Kidney capillary endothelial cell (primary cell): ENCODE measurements at regions not wholly inside any gene's neighbourhood (a gene's known extent, or its start where the extent isn't known, plus 50 kb on each side); places are given as distances from the start of the nearest gene placed in this dataset.

Experiments used
- DNase-seq: peaks from one replicate; pipeline ENCODE4 v3.0.0-alpha.2; 2018; ENCODE audit warnings: low spot score

DNA sequence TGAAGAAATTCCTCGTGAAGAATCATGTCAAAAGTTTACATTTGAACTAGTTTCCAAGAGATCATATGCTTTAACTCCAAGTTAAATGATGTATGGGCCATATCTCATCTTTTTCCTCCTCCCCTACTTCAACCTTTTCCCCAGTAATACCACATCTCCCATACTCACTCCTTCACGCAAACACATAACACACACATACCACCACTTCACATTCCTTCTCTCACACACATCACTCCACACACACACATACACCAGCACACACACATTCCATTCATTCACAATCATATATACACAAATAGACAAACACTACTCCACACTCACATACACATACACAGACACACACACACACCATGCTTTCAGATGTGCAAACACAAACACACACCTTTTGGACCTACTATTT lies 769.0 kb upstream of the NR2F2 start:
- no peak for DNase-seq

DNA sequence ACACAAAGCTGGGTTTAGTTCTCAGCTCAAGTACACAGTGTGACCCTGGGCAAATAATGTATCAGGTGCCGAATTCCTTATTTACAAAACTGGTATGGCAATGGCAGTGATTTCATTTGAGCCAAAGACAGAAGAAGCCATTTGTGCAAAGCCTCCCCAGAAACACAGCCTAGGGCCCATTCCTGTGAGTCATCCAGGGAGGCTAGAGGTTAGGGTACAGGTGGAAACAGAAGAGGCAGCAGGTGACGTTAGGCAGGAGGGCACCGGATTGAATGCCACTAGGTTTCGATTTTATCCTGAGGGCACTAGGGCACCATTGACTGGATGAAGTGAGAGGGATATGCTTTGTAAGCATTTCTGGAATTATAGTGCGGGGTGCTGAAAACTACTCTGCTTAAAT lies 766.9 kb upstream of the NR2F2 start:
- DNase-seq: no peak

DNA sequence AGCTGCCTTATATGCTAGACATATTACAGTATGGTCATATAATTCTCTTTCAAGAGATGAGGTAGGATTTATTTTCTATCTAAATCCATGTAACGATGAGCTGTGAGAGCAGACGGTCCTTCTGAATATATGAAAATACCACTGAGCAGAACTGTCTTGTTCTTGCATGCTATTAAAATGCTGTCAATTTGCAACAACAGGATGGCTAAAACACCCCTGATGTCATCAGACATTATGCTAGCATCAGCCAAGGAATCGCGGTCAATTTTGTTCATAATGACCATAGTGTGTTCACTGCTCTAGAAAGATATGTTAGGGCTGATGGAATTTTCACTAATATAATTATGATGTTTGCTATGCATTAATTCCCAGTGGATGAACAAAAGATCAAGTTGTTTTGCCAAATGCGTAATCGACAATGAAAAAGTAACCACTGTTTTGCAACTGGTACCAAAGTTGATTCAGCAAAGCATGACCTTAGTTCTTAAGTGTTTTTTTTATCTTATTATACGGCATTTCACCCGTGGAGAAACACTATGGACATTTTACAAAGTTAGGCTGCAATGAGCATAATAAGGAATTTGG lies 765.4 kb upstream of the NR2F2 start:
- no peak for DNase-seq

DNA sequence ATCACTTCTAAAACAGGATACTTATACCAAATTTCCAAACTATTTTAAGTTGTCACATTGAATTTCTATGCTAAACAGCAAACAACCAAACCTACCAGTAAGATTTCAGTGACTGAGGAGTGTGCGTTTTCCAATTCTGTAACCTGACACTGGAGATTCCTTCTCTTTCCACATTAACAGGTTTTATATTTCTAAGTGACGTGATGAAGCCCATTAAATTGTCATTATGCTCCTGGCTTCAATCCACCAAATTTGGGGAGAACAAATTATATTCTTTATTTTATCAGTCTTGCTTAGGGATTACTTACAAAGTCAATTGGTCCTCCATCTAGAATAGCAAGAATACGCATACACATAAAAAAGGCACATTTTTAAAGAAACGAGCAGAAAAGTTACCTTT lies 764.8 kb upstream of the NR2F2 start:
- no peak for DNase-seq

DNA sequence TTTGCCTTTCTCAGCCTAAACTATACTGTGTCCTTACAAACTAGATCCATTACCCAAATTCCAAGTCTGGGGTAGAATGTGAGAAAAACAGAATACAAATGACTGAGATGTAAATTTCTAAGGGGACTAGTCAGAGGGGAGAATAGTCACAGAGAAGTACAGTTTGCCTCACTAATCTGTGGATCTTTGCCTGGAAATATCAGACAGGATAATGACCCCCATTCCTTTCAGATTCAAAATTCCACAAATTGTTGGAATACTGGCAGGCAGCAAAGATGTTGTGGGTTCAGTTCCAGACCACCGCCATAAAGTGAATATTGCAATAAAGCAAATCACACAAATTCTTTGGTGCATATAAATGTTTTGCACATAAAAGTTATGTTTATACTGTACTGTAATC lies 762.8 kb upstream of the NR2F2 start:
- DNase-seq: no peak

DNA sequence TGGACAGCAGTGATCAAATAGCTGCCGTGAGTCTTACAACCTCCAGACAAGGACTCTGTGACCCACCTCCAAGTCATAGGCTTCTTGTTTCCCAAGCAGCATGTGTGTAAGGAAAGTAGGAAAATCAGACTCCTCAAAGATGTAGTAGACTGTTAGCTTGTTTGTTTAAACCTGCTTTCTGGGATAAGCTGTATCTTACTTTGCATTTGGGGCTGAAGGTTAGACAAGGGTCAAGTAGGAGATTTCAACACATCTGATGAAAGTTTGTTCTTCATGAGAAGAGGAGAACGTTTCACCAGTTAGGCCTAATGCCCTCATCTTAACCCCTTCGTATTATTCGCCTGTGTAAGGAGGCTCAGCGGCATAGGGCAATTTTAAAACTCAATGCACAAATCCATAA lies 756.4 kb upstream of the NR2F2 start:
- DNase-seq: no peak

DNA sequence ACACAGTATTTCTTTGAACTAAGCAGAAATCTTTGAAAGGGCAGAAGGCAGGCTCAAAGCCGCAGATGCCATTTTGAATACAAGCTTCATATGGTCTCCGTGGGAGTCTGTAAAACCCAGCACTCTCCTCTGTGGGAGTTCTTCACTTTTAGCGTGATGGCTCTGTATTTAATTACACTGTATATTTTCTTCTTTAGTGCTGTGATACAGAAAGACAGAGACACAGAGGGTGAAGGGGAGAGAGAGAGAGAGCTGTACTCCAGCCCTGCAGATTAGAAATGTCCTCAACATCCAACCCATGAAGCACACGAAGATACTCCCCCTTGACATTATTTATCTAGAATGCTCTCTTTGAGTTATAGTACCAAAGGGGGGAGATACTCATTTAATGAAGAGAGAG lies 752.6 kb upstream of the NR2F2 start:
- DNase-seq: no peak

DNA sequence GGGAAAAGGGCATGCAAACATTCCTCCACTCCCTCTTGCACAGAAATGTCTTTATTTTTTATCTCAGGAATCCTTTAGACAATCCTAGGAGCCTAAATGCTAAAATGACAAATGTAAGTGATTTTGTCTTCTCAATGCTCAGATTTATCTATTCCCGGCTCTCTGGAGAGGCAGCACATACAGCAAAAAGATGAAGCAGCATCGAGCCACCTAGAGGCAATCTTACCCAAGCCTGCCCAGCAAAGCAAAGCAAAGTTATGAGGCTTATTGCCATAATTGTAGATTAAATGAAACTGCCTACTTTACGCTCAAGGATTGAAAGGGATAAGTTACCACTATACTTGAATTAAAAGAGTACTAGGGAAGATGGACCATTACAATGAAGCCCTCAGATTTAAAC lies 750.4 kb upstream of the NR2F2 start:
- DNase-seq: no peak

DNA sequence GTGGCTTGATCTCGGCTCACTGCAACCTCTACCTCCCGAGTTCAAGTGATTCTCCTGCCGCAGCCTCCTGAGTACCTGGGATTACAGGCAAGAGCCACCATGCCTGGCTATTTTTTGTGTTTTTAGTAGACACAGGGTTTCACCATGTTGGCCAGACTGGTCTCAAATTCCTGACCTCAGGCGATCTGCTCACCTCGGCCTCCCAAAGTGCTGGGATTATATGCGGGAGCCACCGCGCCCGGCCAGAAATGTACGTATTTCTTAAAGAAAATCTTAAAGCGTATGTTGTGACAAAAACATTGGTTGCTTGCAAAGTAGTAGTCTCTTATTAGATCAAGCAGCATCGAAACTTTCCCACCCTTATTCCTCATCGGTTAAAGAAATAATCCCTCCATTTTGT lies 748.9 kb upstream of the NR2F2 start:
- no peak for DNase-seq

DNA sequence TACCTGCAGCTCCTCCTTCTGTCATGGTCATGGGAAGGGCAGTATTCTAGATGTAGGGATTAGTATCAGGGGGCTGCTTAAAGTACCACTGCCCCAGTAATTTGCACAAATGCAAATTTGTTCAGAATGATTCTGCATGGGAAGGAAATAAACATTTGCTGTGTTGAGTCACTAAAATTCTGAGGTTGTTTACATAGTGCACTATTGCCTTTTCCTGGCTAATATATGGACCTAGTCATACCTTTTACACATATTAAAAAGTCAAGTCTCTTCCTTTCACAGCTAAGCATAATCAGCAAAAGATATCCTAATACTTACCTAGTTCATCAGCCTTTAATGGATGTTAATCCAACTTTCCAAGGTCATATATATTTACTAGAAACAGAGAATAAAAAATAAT lies 746.4 kb upstream of the NR2F2 start:
- DNase-seq: no peak

DNA sequence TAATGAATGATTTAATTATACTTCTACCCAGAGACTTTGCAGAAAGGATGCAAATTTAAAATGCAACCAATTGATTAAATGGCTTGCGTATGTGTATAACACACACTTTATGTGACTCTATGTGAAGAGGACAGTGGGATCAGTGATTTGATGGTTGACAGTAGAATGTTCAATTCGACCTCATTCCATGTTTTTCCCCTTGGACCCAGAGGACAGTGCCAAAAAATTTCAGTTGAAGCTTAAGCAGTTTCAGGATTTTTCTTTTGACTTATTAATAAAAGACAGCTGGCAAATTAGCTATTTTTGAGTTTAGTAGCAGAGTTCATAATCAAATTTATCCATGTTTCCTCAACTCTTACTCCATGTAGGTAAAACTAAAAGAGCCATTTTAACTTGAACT lies 742.4 kb upstream of the NR2F2 start:
- DNase-seq: no peak

DNA sequence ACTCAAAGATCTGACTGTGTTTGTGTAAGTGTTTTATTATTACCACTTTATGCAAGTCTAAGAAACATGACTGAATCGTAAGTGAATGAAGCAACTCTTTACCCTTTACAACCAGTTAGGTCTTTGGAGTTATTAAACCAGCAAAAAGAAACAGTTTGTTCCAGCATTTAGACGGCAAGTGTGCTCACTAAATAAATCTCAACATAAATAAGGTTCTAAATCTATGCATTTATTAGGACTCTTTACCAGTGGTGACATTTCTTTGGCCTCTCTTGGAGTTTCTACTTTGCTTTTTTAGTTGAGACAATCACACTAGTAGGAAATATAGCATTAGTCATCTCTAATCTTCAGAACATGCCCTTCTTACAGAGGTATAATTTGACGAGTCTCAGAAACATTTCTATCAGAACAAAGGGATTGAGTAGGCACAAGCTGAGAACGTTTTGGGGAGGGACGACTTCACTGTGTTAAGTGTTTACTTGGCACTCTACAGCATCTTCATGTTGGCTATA lies 739.9 kb upstream of the NR2F2 start:
- no peak for DNase-seq

DNA sequence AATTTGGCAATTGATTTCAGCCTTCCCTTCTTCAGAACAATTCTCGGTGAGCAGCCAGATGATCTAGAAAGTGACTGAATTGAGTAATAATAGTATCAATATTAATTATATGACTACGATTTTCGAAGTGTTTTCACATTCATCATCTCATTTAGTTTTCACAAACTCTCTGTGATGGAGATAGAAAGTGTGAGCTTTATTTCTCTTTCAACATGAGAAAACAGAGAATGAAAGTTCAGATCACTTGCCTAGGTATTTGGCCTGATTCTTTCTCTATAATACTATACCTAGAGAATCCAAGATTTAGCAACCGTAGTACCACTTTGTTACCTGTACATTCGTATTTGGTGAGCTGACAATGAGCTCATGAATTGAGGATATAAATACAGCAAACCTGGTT lies 739.2 kb upstream of the NR2F2 start:
- DNase-seq: no peak

DNA sequence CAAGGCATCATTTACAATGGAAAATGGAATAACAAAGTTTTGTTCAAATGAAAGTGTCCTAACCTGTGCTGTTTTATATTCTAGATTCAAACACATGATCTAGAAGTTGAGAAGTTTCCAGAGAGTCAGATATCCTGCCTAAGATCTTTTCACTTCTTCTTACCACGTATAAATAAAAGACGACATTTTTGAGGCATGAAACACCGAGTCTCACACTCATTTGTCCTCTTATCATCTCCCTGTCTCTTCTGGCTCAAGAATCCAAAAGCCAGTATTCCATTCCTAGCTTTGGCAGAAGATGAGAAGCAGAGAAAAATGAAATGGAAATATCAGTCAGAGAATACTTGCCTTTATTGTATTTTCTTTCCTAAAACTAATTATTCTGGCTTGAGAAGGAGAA lies 738.6 kb upstream of the NR2F2 start:
- DNase-seq: no peak

DNA sequence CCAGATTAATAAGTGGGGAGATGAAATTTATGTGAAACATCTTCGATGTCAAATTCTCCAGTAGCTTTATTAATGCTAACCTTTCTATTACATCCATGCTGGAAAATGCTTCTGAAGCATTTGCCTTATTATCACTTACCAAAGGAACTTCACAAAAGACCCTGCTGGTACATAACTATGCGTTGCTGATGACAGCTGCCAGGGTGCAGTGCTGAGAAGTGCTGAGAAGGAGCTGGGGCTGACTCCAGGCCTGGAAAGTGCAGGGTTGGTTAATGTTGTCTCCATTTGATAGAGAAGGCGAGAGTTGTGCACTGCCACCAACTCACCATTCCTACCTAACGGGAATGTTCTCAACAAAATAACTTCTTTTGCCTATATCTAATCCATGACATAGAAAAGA lies 736.0 kb upstream of the NR2F2 start:
- DNase-seq: no peak

DNA sequence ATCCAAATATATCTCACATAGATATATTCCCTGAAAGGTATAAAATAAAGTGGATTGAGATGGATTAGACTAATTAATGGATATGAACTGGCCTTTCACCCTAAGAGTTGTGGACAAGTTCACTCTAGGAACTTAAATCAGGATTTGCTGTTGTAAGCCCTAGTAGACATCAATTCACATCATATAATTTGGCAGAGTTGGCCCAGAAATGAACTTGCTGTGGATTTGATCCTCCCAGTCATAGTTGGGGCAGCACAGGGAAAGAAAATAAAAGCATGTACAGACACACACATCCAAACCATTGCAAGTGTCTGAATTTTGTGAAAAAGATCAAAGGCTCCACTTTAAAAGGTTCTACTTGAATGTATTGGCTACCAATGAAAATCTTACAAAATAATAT lies 734.7 kb upstream of the NR2F2 start:
- no peak for DNase-seq

DNA sequence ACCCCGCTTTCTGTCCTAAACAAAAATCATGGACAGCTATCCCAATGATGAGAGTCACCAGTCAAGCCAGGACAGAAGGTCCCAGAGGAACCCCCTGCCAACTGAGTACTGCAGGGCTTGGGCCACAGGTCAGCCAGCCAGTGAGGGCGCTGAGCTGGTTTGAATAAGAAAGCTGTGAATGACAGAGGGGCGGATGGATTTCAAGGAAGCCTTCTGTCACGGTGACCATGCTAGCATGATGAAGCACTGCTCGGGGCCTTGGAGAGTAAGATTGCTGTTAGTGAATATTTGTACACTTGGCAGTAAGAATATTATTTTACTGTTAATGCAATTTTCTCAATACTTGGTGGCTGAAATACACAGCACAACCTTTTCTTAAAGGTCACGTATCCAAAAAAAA lies 734.0 kb upstream of the NR2F2 start:
- no peak for DNase-seq

DNA sequence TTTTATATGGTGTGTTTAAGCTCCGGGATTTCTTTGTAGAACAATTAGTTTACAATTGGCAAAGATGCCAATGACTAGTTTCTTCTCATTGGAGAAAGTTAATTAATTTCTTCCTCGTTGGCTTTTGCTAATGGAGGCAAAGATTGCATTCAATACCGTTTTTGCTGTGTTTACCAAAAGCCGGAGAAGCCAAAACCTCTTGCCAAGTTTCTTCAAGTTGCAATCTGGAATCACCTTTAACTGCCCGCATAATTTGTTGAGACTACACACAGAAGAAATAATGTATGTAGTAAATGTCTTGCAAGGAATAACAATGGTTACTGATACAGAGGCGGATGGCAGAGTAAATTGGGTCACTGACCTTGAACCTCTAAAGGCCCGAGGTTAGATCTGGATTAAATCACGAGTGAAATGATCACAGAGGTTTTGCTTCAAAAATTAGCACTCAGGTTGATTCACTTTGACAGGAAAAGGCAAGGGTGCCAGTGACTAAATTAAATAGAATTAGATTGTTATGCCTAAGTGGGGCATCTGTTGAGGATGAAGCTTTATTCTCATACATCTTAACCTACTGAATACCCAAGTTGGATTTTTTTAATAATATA lies 732.1 kb upstream of the NR2F2 start:
- DNase-seq: no peak

DNA sequence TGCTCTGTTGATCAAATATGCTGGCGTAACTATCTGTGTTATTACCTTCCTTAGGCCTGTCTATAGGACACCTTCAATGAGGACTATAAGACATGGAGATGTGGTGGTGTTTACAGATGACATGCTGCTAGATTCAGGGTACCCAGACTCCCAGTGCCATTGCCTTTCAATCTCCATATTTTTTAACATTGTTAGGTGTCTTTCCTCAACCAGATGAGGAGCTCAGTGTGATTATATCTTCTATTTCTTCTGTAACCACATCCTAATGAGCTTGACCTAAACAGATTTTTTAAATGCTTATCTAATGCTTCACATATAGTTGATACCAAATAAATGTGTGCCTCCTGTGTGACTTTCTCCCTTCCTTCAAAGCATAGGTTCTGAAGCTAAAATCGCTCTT lies 730.1 kb upstream of the NR2F2 start:
- DNase-seq: no peak

DNA sequence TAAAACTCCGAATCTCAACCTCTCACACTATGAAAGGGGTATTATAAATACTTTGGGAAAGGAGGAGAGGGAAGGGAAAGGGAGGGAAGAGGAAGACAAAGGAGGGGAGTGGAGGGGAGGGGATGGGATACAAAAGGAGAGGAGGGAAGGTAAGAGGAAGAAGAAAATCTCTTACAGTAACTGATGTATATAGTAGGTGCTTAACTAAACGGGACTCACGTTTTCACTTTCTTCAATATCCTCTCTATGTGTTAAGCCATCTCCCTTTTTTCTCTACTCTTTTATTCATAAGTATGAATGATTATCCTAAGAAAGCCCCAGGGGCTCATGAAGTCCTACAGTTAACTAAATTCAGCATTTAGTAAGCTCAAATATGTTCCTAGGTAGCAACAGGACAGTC lies 729.6 kb upstream of the NR2F2 start:
- DNase-seq: no peak

DNA sequence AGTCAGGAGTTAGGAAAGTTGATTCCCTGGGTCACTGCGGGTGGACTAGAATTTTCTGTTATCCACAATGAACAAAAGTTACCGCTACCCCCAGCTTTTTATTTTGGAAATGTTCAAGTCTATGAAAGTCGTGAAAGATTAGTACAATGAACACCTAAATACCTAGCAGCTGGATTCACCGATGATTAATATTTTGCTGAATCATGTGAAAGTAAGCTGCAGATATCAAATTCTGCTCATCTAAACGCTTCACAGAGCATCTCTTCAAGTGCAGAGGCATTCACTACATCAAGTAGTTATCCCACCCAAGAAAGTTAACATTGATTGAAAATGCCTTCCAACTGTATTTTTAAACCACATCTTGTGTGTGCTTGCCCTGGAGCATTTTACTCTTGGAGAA lies 729.0 kb upstream of the NR2F2 start:
- DNase-seq: no peak

DNA sequence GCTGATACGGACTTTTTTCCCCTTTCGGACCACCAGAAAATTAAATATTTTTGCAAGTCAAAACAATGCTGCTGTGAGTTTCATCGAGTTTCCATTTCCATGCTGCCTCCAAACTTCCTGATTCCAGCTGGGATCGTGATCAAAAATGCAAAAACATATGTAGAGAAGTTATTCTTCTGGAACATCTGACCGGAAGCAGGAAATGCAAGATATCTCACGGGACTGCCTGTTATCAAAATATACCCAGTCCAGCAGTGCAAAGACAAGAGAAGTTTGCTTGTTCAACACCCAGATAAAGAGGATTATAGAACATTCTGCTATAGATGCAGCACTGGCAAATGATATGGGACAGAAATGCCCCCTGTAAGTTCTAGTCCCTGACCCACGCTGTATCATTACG lies 726.7 kb upstream of the NR2F2 start:
- peak; percentile 47 for DNase-seq

DNA sequence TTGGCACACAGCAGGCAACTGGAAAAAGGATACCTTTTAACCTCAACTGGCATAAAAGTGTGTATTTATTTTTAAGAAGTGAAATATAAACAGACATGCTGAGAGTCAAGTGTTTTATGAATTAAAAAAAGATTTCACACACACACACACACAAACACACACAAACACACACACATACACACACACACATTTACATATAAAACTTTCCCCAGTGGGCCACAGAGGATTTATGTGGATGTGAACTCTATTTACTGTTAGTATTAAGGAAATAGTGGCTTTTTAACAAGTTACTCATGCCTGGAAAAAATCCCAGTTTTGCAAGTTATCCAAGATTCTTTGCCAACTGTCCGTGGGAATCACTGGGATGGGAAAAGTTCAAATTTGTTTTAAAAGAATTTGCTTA lies 725.9 kb upstream of the NR2F2 start:
- DNase-seq: no peak

DNA sequence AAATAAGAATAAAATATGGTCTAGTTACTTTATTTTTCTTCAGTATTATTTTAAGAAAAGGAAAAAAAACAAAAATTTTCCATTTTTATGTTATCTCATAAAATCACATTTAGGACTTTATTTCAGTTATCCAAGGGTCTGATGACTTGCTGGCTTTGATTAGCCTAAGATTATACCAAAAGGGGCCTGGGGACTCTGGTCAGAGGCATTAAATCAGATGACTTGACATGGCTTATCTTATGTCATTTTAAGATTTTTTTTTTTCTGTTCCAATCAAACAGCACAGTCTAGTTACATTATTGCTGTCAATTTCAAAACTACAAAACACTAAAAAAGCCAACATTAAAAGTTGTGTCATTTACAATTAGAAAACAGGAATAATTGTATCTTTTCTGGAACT lies 725.4 kb upstream of the NR2F2 start:
- no peak for DNase-seq

DNA sequence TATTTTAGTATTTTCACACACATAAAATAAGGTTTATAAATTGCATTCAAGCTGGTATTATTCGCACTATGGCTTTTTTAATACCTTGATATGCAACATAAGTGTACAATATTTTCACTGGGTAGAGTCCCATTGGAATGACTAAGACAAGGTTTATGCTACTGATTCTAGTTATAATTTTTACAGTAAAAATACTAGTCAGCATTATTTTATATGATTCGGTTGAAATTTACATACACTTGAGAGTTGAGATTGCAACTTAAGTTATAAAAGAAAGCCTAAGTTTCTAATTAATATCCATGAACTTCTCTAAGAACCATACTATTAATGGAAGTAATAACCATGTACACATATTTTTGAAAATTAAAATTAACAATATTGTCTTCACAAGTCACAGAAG lies 723.9 kb upstream of the NR2F2 start:
- DNase-seq: no peak
